ENCODE measurements at regions not wholly inside any gene's neighbourhood (a gene's known extent, or its start where the extent isn't known, plus 50 kb on each side); places are given as distances from the start of the nearest gene placed in this dataset.
"Not testable (repeated sequence)": the region's sequence is repeated elsewhere in the genome, so short reads cannot be mapped to it uniquely, and the experiment has no call there.

DNA sequence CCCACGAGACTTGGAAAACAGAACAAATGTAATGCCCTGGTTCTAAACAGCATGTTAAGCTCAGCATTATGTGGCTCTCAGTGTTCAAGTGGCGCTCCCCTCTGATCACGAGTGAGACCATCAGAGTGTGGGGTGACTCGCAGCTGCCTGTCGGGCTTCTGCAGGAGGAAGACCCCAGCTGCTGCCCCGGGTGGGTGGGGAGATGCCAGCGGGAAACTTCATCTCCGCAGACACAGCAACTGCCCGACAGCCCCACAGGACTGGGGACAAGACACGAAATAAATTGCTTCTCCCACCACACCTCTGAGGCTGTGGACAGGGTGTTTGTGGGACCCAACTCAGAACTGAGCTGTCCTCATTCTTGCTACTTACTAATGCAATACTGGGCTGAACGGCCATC is 126.3 kb upstream of the KIF5B start:
- DNase-seq (ENCODE audit: low read depth): no peak
- TF ChIP-seq, protein P1, sequence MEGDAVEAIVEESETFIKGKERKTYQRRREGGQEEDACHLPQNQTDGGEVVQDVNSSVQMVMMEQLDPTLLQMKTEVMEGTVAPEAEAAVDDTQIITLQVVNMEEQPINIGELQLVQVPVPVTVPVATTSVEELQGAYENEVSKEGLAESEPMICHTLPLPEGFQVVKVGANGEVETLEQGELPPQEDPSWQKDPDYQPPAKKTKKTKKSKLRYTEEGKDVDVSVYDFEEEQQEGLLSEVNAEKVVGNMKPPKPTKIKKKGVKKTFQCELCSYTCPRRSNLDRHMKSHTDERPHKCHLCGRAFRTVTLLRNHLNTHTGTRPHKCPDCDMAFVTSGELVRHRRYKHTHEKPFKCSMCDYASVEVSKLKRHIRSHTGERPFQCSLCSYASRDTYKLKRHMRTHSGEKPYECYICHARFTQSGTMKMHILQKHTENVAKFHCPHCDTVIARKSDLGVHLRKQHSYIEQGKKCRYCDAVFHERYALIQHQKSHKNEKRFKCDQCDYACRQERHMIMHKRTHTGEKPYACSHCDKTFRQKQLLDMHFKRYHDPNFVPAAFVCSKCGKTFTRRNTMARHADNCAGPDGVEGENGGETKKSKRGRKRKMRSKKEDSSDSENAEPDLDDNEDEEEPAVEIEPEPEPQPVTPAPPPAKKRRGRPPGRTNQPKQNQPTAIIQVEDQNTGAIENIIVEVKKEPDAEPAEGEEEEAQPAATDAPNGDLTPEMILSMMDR (IDR thresholded peaks at IDR 0.05; ENCODE audit: control insufficient read depth, insufficient read depth, low read depth, low read length, missing control alignments): no peak
- no peak overlapping the region for H3K4me3 ChIP-seq (ENCODE audit: control insufficient read depth, low read depth, low read length)

DNA sequence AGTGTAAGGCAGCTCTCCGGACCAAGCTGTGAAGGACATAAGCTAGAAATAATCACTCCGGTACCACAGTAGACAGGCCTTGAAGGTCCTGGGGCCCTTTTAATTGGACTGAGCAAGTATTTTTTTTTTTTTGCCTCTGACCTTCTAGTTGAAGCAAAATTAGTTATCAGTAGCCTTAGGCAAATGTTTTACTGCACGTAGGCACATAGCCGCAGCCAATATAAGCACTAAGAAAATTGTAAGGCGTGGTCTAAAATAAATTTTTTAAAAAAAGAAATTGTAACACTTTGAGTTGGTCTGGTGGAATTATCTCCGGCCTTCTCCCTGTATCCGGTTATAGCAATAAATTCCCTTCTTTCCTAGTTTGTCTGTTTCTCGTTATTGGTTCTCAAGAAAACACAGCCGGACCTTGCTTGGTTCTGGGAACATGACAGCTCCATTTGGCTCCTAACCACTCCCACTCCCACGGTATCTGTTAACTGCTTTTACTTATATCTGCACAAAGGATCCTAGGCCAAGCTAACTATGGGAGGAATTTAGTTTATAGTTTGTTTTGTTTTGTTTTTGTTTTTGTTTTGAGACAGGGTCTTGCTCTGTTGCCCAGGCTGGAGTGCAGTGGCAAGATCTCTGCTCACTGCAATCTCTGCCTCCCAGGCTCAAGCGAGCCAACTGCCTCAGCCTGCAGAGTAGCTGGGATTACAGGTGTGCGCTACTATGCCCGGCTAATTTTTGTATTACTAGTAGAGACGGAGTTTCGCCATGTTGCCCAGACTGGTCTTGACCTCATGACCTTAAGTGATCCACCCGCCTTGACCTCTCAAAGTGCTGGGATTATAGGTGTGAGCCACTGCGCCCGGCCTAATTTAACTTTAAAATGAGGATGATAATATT is 124.4 kb upstream of the KIF5B start:
- TF ChIP-seq, protein P1 (IDR thresholded peaks at IDR 0.05; ENCODE audit: control insufficient read depth, insufficient read depth, low read depth, low read length, missing control alignments): no peak
- DNase-seq (ENCODE audit: low read depth): peak; percentile 17
- no peak overlapping the region for H3K4me3 ChIP-seq (ENCODE audit: control insufficient read depth, low read depth, low read length)

DNA sequence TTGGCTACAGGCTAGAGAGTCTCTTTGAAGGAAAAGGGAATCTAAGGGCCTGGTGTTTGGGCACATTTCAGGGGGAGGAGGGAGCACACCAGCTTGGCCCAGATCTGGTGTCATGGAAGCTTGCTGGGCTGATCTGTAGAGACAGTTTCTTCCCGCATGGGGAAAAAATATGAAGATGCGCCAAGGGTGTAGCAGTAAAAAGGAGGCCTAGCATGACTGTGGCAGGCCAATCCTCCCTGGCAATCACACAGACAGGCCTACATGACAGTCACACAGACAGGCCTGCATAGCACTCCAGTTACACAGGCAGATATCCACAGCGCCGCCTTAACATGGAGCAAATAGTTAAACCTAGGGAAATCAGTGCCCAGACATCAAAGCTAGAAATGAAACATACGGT is 123.6 kb upstream of the KIF5B start:
- TF ChIP-seq, protein P1 (IDR thresholded peaks at IDR 0.05; ENCODE audit: control insufficient read depth, insufficient read depth, low read depth, low read length, missing control alignments): no peak
- DNase-seq (ENCODE audit: low read depth): no peak

DNA sequence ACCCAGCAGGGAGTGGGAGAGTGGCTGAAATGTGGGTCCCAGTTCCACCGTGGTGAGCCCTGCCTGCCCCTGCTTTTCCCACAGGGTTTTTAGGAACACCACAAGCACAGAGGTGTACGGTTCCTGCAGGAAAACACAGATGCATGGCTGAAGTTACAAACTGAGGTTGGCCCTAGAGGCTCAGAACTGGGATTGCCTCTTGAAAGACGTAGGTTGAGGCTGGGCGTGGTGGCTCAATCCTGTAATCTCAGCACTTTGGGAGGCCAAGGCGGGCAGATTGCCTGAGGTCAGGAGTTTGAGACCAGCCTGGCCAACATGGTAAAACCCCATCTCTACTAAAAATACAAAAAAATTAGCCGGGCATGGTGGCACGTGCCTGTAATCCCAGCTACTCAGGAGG is 121.4 kb upstream of the KIF5B start:
- H3K4me3 ChIP-seq (ENCODE audit: control insufficient read depth, low read depth, low read length); DNase-seq (ENCODE audit: low read depth): not testable (repeated sequence)

More for the DNA sequence above, 123.6 kb upstream of the KIF5B start:
- no peak overlapping the region for H3K4me3 ChIP-seq (ENCODE audit: control insufficient read depth, low read depth, low read length)

DNA sequence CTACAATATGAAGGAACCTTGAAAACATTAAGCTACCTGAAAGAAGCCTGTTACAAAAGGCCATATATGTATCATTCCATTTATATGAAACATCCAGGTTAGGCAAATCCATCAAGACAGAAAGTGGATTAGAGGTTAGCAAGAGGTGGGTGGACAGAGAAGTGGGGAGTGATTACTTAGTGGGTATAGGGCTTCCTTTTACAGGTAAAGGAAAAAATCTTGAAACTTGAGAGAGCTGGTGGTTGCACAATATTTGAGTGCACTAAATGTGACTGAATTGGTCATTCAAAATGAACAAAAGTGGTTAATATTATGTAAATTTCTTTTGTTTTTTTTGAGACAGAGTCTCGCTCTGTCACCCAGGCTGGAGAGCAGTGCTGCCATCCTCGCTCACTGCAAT is 119.4 kb upstream of the KIF5B start:
- no peak overlapping the region for H3K4me3 ChIP-seq (ENCODE audit: control insufficient read depth, low read depth, low read length)
- TF ChIP-seq, protein P1 (IDR thresholded peaks at IDR 0.05; ENCODE audit: control insufficient read depth, insufficient read depth, low read depth, low read length, missing control alignments): no peak
- no peak for DNase-seq (ENCODE audit: low read depth)

DNA sequence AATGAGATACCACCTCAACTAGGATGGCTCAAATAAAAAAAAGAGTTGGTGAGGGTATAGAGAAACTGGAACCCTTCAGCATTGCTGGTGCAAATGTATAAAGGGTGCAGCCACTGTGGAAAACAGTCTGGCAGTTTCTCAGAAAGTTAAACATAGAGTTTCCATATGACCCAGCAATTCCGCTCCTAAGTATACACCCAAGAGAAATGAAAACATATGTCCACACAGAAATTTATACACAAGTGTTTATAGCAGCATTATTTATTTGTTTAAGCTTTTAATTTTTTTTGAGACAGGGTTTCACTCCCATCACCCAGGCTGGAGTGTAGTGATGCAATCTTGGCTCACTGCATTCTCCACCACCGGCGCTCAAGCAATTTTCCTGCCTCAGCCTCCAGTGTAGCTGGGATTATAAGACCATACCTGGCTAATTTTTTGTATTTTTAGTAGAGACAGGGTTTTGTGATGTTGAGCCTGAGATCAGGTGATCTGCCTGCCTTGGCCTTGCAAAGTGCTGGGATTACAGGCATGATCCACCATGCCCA is 118.2 kb upstream of the KIF5B start:
- no peak for DNase-seq (ENCODE audit: low read depth)
- no peak overlapping the region for H3K4me3 ChIP-seq (ENCODE audit: control insufficient read depth, low read depth, low read length)
- TF ChIP-seq, protein P1 (IDR thresholded peaks at IDR 0.05; ENCODE audit: control insufficient read depth, insufficient read depth, low read depth, low read length, missing control alignments): no peak

DNA sequence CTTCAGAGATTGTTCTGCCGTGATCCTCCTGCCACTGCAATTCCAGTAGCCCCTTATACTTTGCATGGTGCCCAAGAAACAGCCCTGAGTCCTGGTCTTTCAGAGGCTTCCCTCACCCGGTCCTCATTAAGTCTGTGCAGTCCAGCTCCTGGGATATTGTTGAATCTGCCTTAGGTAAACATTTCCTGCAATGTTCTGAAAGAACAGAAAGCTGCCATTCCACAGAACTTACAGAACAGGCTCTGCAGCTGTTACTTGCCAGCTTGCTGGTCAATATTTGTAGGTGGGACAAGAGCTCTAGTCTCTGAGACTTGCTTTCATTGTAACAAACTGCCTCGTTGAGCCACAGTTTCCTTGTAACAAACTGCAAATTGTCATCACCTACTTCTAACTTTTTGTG is 115.0 kb upstream of the KIF5B start:
- no peak for DNase-seq (ENCODE audit: low read depth)
- H3K4me3 ChIP-seq (ENCODE audit: control insufficient read depth, low read depth, low read length): no peak overlapping the region
- TF ChIP-seq, protein P1 (IDR thresholded peaks at IDR 0.05; ENCODE audit: control insufficient read depth, insufficient read depth, low read depth, low read length, missing control alignments): no peak

Measured in AG09309 (cell line).